OCI-M2 (cell line): ENCODE measurements at regions not wholly inside any gene's neighbourhood (a gene's known extent, or its start where the extent isn't known, plus 50 kb on each side); places are given as distances from the start of the nearest gene placed in this dataset.

Source experiments
- DNase-seq: peaks from one replicate; lab custom pipeline; 2025; ENCODE audit not compliant: unreplicated experiment; lab: John Stamatoyannopoulos, UW

DNA sequence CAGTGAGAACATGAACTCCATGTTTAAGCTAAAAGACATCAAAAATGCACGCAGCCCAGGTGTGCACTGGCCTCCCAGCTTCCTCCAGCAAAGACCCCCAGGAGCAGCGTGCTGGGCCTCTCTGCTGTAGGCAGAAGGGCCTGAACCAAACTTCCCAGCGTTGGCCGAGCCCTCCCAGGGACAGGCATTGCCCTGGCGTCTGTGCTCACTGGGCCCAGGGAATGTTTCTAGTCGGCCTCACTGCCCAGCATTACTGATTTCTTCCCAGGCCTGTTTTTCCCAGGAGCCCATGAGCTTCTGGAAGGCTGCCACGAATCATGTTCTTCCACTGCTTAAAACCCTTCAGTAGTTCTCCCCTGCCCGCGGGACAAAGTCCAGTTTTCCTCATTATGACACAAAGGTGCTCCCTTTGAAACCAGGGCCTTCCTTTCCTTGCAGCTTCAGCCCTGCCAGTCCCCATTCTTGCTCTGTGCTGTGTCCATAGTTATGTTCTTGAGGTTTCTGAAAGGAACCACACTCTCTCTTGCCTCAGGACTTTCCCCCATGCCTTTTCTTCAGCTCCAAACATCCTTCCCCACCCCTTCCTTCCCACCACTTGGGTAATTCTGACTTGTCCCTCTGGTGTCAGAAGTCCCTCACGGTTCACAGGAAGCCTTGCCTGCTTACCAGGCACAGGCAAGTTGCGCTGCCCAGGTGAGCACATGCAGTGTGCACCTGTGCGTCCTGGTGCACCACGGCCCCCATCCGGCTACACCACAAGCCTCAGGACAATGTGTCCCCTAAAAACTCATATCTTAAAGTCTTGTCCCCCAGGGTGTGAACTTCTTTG is 93.4 kb upstream of the ENPP6 start:
- no peak for DNase-seq

- no peak for DNase-seq
Observed at GRCh38 chr4:184310171-184310567, 92.5 kb upstream of the ENPP6 start.

- no peak for DNase-seq
Observed at GRCh38 chr4:184309241-184310170, 91.8 kb upstream of the ENPP6 start.

DNA sequence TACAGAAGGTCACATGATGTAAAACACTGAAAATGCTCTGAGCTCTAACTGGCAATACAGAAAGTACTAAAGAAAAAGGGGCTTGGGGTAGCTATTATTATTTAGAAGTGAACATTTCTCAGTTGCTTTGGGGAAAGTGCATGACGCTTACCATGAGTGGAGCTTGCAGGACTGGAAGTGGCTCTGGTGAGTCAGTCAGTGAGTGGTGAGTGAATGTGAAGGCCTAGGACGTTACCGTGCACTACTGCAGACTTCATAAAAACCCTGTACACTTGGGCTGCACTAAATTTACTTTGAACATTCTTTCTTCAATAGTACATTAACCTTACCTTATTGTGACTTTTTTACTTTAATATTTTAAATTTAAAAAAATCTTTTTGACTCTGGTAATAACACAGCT is 89.3 kb upstream of the ENPP6 start:
- no peak for DNase-seq

DNA sequence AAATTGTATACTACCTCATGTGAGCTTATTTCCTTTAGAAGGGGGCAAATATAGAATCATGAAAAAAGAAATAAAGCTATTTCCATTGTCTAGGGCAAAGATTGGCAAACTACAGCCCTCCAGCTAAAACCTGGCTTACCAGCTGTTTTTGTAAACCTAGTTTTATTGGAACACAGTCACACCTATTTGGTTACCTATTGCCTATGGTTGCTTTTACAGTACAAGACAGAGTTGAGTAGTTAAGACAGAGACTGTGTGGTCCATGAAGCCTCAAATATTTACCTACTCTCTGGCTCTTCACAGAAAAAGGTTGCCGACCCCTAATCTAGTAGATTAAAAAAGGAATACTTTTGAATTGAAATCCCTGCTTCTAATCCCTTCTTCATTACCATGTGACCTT is 88.8 kb upstream of the ENPP6 start:
- DNase-seq = no peak

- no peak for DNase-seq
Observed at GRCh38 chr4:184300816-184301215, 83.1 kb upstream of the ENPP6 start.

- DNase-seq = no peak
Observed at GRCh38 chr4:184298254-184298653, 80.6 kb upstream of the ENPP6 start.

GRCh38 chr4:184295206-184295605 is 77.5 kb upstream of the ENPP6 start:
- no peak for DNase-seq

GRCh38 chr4:184294606-184295133 is 77.0 kb upstream of the ENPP6 start:
- DNase-seq = no peak

DNA sequence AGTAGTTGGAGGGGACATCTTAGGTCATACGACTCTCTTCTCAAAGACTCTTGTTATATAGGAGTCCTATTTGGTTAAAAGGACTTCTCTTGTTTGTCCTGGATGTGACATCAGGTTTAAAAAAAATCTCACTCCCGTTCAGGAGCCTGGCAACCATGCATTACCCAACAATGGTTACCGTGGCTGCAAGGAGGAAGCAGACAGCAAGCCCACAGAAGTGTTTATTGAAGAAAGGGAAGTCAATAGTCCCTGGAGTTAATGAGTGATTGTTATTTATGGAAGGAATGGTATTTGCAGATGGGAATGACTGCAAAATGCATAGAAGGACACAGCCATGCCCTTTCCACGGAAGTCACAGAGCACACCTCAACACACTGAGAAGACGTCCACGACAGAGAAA is 75.9 kb upstream of the ENPP6 start:
- no peak for DNase-seq

DNA sequence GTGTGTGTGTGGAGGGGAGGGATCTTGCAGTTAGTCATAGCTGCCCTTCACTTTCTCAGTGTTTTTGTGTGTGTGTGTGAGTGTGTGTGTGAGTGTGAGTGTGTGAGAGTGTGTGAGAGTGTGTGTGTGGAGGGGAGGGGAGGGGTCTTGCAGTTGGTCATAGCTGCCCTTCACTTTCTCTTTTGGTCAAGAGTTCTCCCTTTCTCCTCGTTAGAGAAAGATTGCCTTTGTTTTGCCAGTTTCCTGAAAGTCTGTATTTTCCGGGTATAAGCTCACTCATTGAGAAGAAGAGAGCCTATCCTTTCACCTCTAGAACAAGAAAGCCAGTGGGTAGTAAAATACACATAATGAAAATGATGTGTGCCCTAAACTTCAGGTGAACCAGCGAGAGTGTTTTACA is 75.2 kb upstream of the ENPP6 start:
- DNase-seq = no peak

DNA sequence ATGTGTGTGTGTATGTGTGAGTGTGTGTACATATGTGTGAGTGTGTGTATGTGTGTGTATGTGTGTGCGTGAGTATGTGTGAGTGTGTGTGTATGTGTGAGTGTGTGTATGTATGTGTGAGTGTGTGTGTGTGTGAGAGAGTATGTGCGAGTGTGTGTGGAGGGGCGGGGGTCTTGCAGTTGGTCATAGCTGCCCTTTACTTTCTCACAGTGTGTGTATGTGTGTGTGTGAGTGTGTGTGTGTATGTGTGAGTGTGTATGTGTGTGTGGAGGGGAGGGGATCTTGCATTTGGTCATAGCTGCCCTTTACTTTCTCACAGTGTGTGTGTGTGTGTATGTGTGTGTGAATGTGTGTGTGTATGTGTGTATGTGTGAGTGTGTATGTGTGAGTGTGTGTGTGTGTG is 74.8 kb upstream of the ENPP6 start:
- no peak for DNase-seq

DNA sequence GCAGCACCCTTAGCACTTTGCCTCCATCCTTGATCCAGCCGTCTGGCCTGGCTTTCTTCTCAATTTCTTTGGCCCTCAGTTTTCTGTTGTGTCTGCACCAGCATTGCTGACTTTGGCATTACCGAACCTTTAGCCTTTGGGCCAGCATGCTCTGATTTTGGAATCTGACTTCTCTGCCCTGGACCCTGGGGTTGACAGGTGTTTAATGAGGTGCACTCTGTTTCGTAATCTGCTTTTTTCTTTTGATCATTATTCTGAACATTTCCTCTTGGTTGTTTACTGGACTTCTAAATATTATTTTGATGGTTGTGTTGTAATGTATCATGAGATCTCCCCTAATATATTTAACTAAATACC is 71.5 kb upstream of the ENPP6 start:
- no peak for DNase-seq

- DNase-seq = no peak
Observed at GRCh38 chr4:184288451-184289178, 70.9 kb upstream of the ENPP6 start.

DNA sequence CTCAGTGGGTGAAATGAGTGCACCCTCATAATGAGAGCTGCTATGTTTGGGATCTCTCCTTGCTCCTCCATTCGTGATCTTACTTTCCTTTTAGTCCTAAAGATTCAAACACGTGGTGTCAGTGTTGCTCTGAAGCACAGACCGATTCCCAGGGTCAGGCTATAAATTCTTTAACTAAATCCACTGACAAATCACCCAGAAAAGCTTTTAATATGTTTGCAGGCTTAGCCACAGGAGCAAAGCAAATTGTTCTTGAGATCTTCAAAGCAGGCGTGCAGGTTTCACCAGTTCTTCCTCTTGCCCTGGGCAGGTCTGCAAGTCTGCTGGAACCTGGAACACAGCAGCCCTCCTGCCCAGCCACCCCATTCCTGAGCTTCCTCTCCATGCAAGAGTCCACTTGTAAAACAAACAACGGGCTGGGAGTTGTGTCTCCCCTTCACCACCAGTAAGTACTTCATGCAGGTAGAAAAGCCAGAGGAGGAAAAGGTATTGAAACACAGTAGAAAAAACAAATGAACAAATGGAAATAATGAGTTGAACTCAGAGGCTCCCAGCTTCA is 70.1 kb upstream of the ENPP6 start:
- DNase-seq = no peak

DNA sequence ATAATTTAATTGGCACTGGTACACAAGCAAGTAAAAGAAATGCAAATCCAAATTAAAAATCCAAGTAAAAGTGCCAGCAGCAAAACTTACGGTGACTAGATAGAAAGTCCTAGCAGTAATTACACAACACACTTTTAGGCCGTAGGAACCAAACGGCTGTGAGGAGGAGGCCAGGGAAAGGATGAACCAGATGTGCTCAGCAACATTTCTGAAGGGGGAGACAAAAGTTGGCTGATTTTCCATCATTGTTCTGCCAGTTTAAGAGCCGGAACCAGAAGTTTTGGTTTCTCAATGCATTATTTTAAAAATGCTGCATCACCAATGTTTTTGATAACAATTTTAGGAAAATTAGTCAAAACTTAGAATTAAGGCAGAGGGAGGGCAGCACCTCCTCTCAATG is 68.7 kb upstream of the ENPP6 start:
- no peak for DNase-seq

GRCh38 chr4:184284742-184285141 is 67.1 kb upstream of the ENPP6 start:
- no peak for DNase-seq

DNA sequence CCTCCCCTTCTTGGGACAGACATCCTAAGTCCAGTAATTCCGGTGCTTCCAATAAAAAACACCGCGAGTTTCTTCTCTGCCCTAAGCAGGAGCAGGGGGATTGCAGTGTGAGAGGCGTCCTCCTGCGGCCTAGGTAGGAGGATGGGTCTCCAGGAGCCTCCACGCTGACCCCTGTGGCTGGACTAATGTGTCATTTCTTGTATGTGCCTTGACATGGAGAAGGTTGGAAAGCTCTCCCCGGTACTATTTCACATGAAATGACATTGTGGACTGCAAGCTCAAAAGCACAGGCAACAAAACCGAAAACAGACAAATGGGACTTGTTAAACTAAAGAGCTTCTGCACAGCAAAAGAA is 66.6 kb upstream of the ENPP6 start:
- DNase-seq = no peak

DNA sequence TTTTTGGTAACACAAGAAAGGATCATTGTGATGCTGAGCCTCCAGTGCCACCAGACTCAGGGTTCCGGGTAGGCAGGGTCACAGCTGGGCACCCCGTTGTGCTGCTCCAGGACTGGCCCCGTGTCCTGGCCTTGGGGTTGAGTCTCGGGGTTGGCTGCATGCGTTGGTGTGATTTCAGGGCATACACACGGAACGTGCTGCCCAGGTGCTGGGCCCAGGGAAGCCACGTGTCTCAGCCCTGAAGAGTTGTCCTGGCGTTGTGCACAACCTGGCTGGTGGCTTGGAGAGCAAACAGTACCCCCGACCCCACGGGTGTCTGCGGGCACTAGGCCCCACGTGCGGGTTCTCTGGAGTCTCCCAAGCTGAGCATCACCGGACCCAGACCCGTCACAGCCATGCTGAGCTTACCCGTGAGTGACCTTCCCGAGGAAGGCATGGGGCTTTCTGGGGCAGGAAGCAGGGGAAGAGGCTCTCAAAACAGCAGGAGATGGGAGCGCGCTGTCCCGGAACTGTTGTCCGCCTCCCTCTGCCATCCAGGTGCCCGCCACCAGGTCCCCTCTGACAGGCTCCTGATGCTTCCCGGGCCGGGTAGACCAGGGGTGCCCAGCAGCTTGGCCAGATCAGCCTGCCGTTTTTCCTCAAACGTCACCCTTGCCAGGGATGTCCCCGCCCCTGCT is 66.1 kb upstream of the ENPP6 start:
- no peak for DNase-seq

GRCh38 chr4:184282895-184283654 is 65.4 kb upstream of the ENPP6 start:
- no peak for DNase-seq
